GM12878 (cell line): ENCODE measurements at regions not wholly inside any gene's neighbourhood (a gene's known extent, or its start where the extent isn't known, plus 50 kb on each side); places are given as distances from the start of the nearest gene placed in this dataset.
A peak's percentile ranks its signal among the peaks of the same experiment; 100 is the strongest.

Source experiments
- ATF7 ChIP-seq: fragments of 450-650 bp; IDR thresholded peaks from 2 replicates; pipeline ENCODE4 v1.6.1; 2016; ENCODE audit warnings: low read depth, mild to moderate bottlenecking
- CHD2 ChIP-seq: IDR thresholded peaks from 2 replicates; pipeline ENCODE4 v1.6.1; 2011; ENCODE audit warnings: low read depth, low read length, improper control_type of control experiment, borderline replicate concordance
- CREM ChIP-seq: IDR thresholded peaks from 2 replicates; pipeline ENCODE4 v1.6.1; 2014; ENCODE audit warnings: antibody characterized with exemption, low read depth
- GATAD2B ChIP-seq: fragments of 450-650 bp; conservative IDR thresholded peaks from 2 replicates; pipeline ENCODE4 v1.6.1; 2017; ENCODE audit warnings: low read depth, mild to moderate bottlenecking, moderate library complexity
- KAT2A ChIP-seq: conservative IDR thresholded peaks from 2 replicates; pipeline ENCODE4 v1.6.1; 2011; ENCODE audit warnings: low read depth, low read length; ENCODE audit not compliant: control insufficient read depth
- POLR2AphosphoS2 ChIP-seq: IDR thresholded peaks from 2 replicates; pipeline ENCODE4 v1.6.1; 2011; ENCODE audit warnings: low read depth, mild to moderate bottlenecking, low read length, improper control_type of control experiment, moderate library complexity
- POU2F2 ChIP-seq: IDR thresholded peaks from 3 replicates; pipeline ENCODE4 v1.6.1; 2011; ENCODE audit warnings: low read depth, mild to moderate bottlenecking, low read length, borderline replicate concordance
- RAD21 ChIP-seq: IDR thresholded peaks from 2 replicates; pipeline ENCODE4 v1.6.1; 2011; ENCODE audit warnings: mild to moderate bottlenecking, low read depth, low read length, moderate library complexity; ENCODE audit not compliant: insufficient read depth
- SIN3A ChIP-seq: IDR thresholded peaks from 2 replicates; pipeline ENCODE4 v1.6.1; 2012; ENCODE audit warnings: low read depth, low read length, improper control_type of control experiment
- SMC3 ChIP-seq: IDR thresholded peaks from 2 replicates; pipeline ENCODE4 v1.6.1; 2011; ENCODE audit warnings: low read length, improper control_type of control experiment, borderline replicate concordance
- SUPT20H ChIP-seq: IDR thresholded peaks from 2 replicates; pipeline ENCODE4 v1.6.1; 2011; ENCODE audit warnings: low read depth, mild to moderate bottlenecking, low read length, moderate library complexity, borderline replicate concordance; ENCODE audit not compliant: control insufficient read depth
- SUZ12 ChIP-seq: fragments of 200-600 bp; sonication (generic); IDR thresholded peaks from one replicate; pipeline ENCODE4 v1.6.1; 2018; ENCODE audit warnings: antibody characterized with exemption, mild to moderate bottlenecking; ENCODE audit not compliant: unreplicated experiment
- TARDBP ChIP-seq: IDR thresholded peaks from 2 replicates; pipeline ENCODE4 v1.6.1; 2016; ENCODE audit warnings: borderline replicate concordance
- TBL1XR1 ChIP-seq: IDR thresholded peaks from 2 replicates; pipeline ENCODE4 v1.6.1; 2012; ENCODE audit warnings: low read depth, low read length, improper control_type of control experiment
- ZNF207 ChIP-seq: fragments of 450-650 bp; IDR thresholded peaks from 2 replicates; pipeline ENCODE4 v1.6.1; 2014; ENCODE audit warnings: antibody characterized with exemption, mild to moderate bottlenecking, borderline replicate concordance
- ZZZ3 ChIP-seq: IDR thresholded peaks from 2 replicates; pipeline ENCODE4 v1.6.1; 2011; ENCODE audit warnings: low read depth; ENCODE audit not compliant: control insufficient read depth, insufficient read length
- TF ChIP-seq, protein P1 (sequence below): fragments of 450-650 bp; conservative IDR thresholded peaks from 2 replicates; pipeline ENCODE4 v1.6.1; 2017; ENCODE audit warnings: mild to moderate bottlenecking, moderate library complexity
- TF ChIP-seq, protein P2 (sequence below): fragments of 450-650 bp; IDR thresholded peaks from 2 replicates; pipeline ENCODE4 v1.6.1; 2017; ENCODE audit warnings: mild to moderate bottlenecking, low read depth, inconsistent platforms; ENCODE audit not compliant: poor library complexity, severe bottlenecking
- TF ChIP-seq, protein P3 (sequence below): IDR thresholded peaks from 2 replicates; pipeline ENCODE4 v1.6.1; 2011; ENCODE audit warnings: borderline replicate concordance, low read depth, mild to moderate bottlenecking, moderate library complexity, low read length; ENCODE audit not compliant: insufficient read depth, poor library complexity, severe bottlenecking
- TF ChIP-seq, protein P4 (sequence below): IDR thresholded peaks from 2 replicates; pipeline ENCODE4 v1.6.1; 2012; ENCODE audit warnings: low read depth, low read length, improper control_type of control experiment

DNA sequence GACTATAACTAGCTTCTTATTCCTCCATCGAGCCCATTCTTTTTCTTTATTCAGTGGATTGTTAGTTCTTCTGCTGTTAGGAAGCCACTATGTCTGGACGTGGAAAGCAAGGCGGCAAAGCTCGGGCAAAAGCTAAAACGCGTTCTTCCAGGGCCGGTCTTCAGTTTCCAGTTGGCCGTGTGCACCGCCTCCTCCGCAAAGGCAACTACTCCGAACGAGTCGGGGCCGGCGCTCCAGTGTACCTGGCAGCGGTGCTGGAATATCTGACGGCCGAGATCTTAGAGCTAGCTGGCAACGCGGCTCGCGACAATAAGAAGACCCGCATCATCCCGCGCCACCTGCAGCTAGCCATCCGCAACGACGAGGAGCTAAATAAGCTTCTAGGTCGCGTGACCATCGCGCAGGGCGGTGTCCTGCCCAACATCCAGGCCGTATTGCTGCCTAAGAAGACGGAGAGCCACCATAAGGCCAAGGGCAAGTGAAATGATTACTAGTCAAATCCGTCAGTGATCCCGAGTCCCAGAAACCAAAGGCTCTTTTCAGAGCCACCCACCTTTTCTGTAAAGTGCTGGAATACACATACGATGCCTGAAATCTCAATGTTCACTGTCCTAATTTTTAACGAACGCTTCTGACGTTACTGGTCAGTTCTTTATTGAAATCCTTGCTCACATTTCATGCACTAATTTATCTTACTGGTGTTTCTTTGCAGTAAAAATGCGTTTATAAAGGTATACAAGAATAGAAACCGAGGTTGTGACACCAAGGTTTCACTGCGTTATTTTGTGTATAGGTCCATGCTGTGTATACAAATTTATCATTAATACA lies 129.9 kb downstream of the HFE start (continued):
- peak; percentile 68 for TF ChIP-seq CREM
- TF ChIP-seq CHD2: peak; percentile 60
- no peak; the same call in 1 of the 3 replicates for TF ChIP-seq POU2F2
- no peak for TF ChIP-seq RAD21
- TF ChIP-seq SIN3A: peak; percentile 90
- TF ChIP-seq, protein P1, sequence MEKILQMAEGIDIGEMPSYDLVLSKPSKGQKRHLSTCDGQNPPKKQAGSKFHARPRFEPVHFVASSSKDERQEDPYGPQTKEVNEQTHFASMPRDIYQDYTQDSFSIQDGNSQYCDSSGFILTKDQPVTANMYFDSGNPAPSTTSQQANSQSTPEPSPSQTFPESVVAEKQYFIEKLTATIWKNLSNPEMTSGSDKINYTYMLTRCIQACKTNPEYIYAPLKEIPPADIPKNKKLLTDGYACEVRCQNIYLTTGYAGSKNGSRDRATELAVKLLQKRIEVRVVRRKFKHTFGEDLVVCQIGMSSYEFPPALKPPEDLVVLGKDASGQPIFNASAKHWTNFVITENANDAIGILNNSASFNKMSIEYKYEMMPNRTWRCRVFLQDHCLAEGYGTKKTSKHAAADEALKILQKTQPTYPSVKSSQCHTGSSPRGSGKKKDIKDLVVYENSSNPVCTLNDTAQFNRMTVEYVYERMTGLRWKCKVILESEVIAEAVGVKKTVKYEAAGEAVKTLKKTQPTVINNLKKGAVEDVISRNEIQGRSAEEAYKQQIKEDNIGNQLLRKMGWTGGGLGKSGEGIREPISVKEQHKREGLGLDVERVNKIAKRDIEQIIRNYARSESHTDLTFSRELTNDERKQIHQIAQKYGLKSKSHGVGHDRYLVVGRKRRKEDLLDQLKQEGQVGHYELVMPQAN: peak; percentile 58; the same call in 1 of the 2 replicates
- TF ChIP-seq, protein P2, sequence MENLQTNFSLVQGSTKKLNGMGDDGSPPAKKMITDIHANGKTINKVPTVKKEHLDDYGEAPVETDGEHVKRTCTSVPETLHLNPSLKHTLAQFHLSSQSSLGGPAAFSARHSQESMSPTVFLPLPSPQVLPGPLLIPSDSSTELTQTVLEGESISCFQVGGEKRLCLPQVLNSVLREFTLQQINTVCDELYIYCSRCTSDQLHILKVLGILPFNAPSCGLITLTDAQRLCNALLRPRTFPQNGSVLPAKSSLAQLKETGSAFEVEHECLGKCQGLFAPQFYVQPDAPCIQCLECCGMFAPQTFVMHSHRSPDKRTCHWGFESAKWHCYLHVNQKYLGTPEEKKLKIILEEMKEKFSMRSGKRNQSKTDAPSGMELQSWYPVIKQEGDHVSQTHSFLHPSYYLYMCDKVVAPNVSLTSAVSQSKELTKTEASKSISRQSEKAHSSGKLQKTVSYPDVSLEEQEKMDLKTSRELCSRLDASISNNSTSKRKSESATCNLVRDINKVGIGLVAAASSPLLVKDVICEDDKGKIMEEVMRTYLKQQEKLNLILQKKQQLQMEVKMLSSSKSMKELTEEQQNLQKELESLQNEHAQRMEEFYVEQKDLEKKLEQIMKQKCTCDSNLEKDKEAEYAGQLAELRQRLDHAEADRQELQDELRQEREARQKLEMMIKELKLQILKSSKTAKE: peak; percentile 8
- no peak for TF ChIP-seq ATF7
- no peak for TF ChIP-seq TARDBP
- peak; percentile 48; the same call in 1 of the 2 replicates for TF ChIP-seq KAT2A
- TF ChIP-seq GATAD2B: no peak
- no peak for TF ChIP-seq TBL1XR1
- TF ChIP-seq, protein P3, sequence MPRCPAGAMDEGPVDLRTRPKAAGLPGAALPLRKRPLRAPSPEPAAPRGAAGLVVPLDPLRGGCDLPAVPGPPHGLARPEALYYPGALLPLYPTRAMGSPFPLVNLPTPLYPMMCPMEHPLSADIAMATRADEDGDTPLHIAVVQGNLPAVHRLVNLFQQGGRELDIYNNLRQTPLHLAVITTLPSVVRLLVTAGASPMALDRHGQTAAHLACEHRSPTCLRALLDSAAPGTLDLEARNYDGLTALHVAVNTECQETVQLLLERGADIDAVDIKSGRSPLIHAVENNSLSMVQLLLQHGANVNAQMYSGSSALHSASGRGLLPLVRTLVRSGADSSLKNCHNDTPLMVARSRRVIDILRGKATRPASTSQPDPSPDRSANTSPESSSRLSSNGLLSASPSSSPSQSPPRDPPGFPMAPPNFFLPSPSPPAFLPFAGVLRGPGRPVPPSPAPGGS: no peak
- 0 out of 2 replicates have a peak, but pooled peaks have one; percentile 15 for TF ChIP-seq SMC3
- TF ChIP-seq, protein P4, sequence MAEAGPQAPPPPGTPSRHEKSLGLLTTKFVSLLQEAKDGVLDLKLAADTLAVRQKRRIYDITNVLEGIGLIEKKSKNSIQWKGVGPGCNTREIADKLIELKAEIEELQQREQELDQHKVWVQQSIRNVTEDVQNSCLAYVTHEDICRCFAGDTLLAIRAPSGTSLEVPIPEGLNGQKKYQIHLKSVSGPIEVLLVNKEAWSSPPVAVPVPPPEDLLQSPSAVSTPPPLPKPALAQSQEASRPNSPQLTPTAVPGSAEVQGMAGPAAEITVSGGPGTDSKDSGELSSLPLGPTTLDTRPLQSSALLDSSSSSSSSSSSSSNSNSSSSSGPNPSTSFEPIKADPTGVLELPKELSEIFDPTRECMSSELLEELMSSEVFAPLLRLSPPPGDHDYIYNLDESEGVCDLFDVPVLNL: no peak
- TF ChIP-seq SUZ12: no peak
- peak; percentile 96; the same call in 1 of the 2 replicates for TF ChIP-seq POLR2AphosphoS2
- no peak; the same call in 1 of the 2 replicates for TF ChIP-seq ZNF207
- TF ChIP-seq SUPT20H: no peak
- TF ChIP-seq ZZZ3: no peak
